ENCODE measurements at regions not wholly inside any gene's neighbourhood (a gene's known extent, or its start where the extent isn't known, plus 50 kb on each side); places are given as distances from the start of the nearest gene placed in this dataset.

GRCh38 chr13:56697011-56697410 is 443.7 kb upstream of the PRR20A start:
- no peak for TF ChIP-seq CTCF (IDR thresholded peaks at IDR 0.05)
- intact Hi-C loops (cut with micrococcal nuclease), result no loop called here
- H3K27ac Mint-ChIP-seq, result no peak overlapping the region
- H3K27me3 Mint-ChIP-seq (ENCODE audit: low read depth in 2 of 2), result no peaks in the 10 kb centered on the region
- DNase-seq (no peak), ATAC-seq (no peak)
- H3K9me3 ChIP-seq (ENCODE audit: control insufficient read depth, insufficient read depth, low read length), result peaks cover 8% of the 10 kb centered on the region
- 84% methylated on average over 3 of the region's 3 CpGs for WGBS (ENCODE audit: insufficient coverage)
- H3K36me3 Mint-ChIP-seq, result peaks cover 29% of the 10 kb centered on the region
- H3K27me3 ChIP-seq (ENCODE audit: control insufficient read depth, insufficient read depth, low read length), result no peaks in the 10 kb centered on the region
- H3K36me3 ChIP-seq (ENCODE audit: control insufficient read depth, insufficient read depth, low read length), result no peaks in the 10 kb centered on the region
- H3K4me1 Mint-ChIP-seq, result no peaks in the 10 kb centered on the region
- H3K4me3 ChIP-seq (ENCODE audit: low read length), result no peak overlapping the region
- H3K4me3 Mint-ChIP-seq, result no peak overlapping the region
- H3K27ac ChIP-seq (ENCODE audit: low read length), result no peak overlapping the region
- no peaks in the 10 kb centered on the region for H3K4me1 ChIP-seq (ENCODE audit: control insufficient read depth, insufficient read depth, low read length)
- H3K9me3 Mint-ChIP-seq, result peaks cover 13 to 23% of the 10 kb centered on the region in 2 donors

- Histone ChIP-seq H3K4me3 (ENCODE audit: low read length) (no peak overlapping the region), H3K9me3 (ENCODE audit: control insufficient read depth, insufficient read depth, low read length) (no peaks in the 10 kb centered on the region), H3K4me1 (ENCODE audit: control insufficient read depth, insufficient read depth, low read length) (no peaks in the 10 kb centered on the region), H3K36me3 (ENCODE audit: control insufficient read depth, insufficient read depth, low read length) (no peaks in the 10 kb centered on the region), H3K27me3 (ENCODE audit: control insufficient read depth, insufficient read depth, low read length) (no peaks in the 10 kb centered on the region), H3K27ac (ENCODE audit: low read length) (no peak overlapping the region)
- Mint-ChIP-seq H3K9me3 (peaks cover 14 to 24% of the 10 kb centered on the region in 2 donors), H3K36me3 (peaks cover 13% of the 10 kb centered on the region), H3K4me1 (no peaks in the 10 kb centered on the region), H3K4me3 (no peak overlapping the region), H3K27ac (no peak overlapping the region), H3K27me3 (ENCODE audit: low read depth in 2 of 2) (no peaks in the 10 kb centered on the region)
- 81% methylated on average over 4 of the region's 4 CpGs for WGBS (ENCODE audit: insufficient coverage)
- intact Hi-C loops (cut with micrococcal nuclease), result no loop called here
- no peak for DNase-seq
- no peak for TF ChIP-seq CTCF (IDR thresholded peaks at IDR 0.05)
- no peak for ATAC-seq
Measured at GRCh38 chr13:56700324-56700723, 440.4 kb upstream of the PRR20A start.

GRCh38 chr13:56706485-56706884 is 434.2 kb upstream of the PRR20A start:
- Mint-ChIP-seq H3K9me3 (peaks cover 13 to 24% of the 10 kb centered on the region in 2 donors), H3K27me3 (ENCODE audit: low read depth in 2 of 2) (no peaks in the 10 kb centered on the region), H3K27ac (no peak overlapping the region), H3K4me3 (no peak overlapping the region), H3K4me1 (no peaks in the 10 kb centered on the region), H3K36me3 (no peaks in the 10 kb centered on the region)
- H3K4me3 ChIP-seq (ENCODE audit: low read length), result no peak overlapping the region
- DNase-seq (no peak), ATAC-seq (no peak)
- no peaks in the 10 kb centered on the region for H3K36me3 ChIP-seq (ENCODE audit: control insufficient read depth, insufficient read depth, low read length)
- no peaks in the 10 kb centered on the region for H3K27me3 ChIP-seq (ENCODE audit: control insufficient read depth, insufficient read depth, low read length)
- intact Hi-C loops (cut with micrococcal nuclease), result no loop called here
- no peaks in the 10 kb centered on the region for H3K4me1 ChIP-seq (ENCODE audit: control insufficient read depth, insufficient read depth, low read length)
- no peak for TF ChIP-seq CTCF (IDR thresholded peaks at IDR 0.05)
- no peak overlapping the region for H3K27ac ChIP-seq (ENCODE audit: low read length)
- no CpG with 5 or more reads among the region's 2 CpGs for WGBS (ENCODE audit: insufficient coverage)
- no peaks in the 10 kb centered on the region for H3K9me3 ChIP-seq (ENCODE audit: control insufficient read depth, insufficient read depth, low read length)

GRCh38 chr13:56713656-56714055 is 427.1 kb upstream of the PRR20A start:
- no peak overlapping the region for H3K4me3 ChIP-seq (ENCODE audit: low read length)
- ATAC-seq (no peak), DNase-seq (no peak)
- Mint-ChIP-seq H3K27ac (no peak overlapping the region), H3K36me3 (peaks cover 12% of the 10 kb centered on the region), H3K27me3 (ENCODE audit: low read depth in 2 of 2) (no peaks in the 10 kb centered on the region), H3K4me3 (no peak overlapping the region), H3K9me3 (peaks cover 9 to 14% of the 10 kb centered on the region in 2 donors), H3K4me1 (no peaks in the 10 kb centered on the region)
- 100% methylated on average over 1 of the region's 2 CpGs for WGBS (ENCODE audit: insufficient coverage)
- H3K9me3 ChIP-seq (ENCODE audit: control insufficient read depth, insufficient read depth, low read length), result no peaks in the 10 kb centered on the region
- H3K27me3 ChIP-seq (ENCODE audit: control insufficient read depth, insufficient read depth, low read length), result no peaks in the 10 kb centered on the region
- H3K27ac ChIP-seq (ENCODE audit: low read length), result no peak overlapping the region
- no peak for TF ChIP-seq CTCF (IDR thresholded peaks at IDR 0.05)
- H3K4me1 ChIP-seq (ENCODE audit: control insufficient read depth, insufficient read depth, low read length), result no peaks in the 10 kb centered on the region
- intact Hi-C loops (cut with micrococcal nuclease), result no loop called here
- H3K36me3 ChIP-seq (ENCODE audit: control insufficient read depth, insufficient read depth, low read length), result no peaks in the 10 kb centered on the region
